ENCODE measurements at regions not wholly inside any gene's neighbourhood (a gene's known extent, or its start where the extent isn't known, plus 50 kb on each side); places are given as distances from the start of the nearest gene placed in this dataset.

GRCh38 chr4:105061136-105061696 lies 85.5 kb upstream of the TET2 start (continued):
- TF ChIP-seq NKRF (conservative IDR thresholded peaks at IDR 0.05) (no peak), EP300 (IDR thresholded peaks at IDR 0.05; ENCODE audit: borderline replicate concordance in 1 of 2, control insufficient read depth in 1 of 2, low read depth in 2 of 2, low read length in 2 of 2) (peak in 1 of 2 experiments; percentile 50; a peak in 2 of 4 replicates), MTA2 (IDR thresholded peaks at IDR 0.05; ENCODE audit: low read depth) (no peak), RAD51 (IDR thresholded peaks at IDR 0.05) (no peak), STAT1 (conservative IDR thresholded peaks at IDR 0.05) (no peak), RB1 (IDR thresholded peaks at IDR 0.05; ENCODE audit: borderline replicate concordance) (no peak), NFIC (IDR thresholded peaks at IDR 0.05; ENCODE audit: low read depth, low read length) (0 out of 2 replicates have a peak, but pooled peaks have one; percentile 10), SMC3 (IDR thresholded peaks at IDR 0.05; ENCODE audit: borderline replicate concordance, low read length) (no peak), SREBF1 (IDR thresholded peaks at IDR 0.05; ENCODE audit: low read length) (no peak), RELB (IDR thresholded peaks at IDR 0.05; ENCODE audit: low read depth) (no peak), ZNF217 (IDR thresholded peaks at IDR 0.05) (no peak), JUND (IDR thresholded peaks at IDR 0.05; ENCODE audit: low read depth, low read length) (no peak), SP1 (IDR thresholded peaks at IDR 0.05; ENCODE audit: low read depth, low read length) (no peak), PAX8 (IDR thresholded peaks at IDR 0.05) (no peak), ATF7 (IDR thresholded peaks at IDR 0.05; ENCODE audit: low read depth) (peak; percentile 22; the same call in 1 of the 2 replicates), CHD1 (IDR thresholded peaks at IDR 0.05; ENCODE audit: low read depth, low read length) (no peak), IRF4 (IDR thresholded peaks at IDR 0.05; ENCODE audit: low read depth, low read length) (peak; percentile 23; the same call in 1 of the 2 replicates), GATAD2B (conservative IDR thresholded peaks at IDR 0.05; ENCODE audit: low read depth) (no peak), SMAD5 (IDR thresholded peaks at IDR 0.05; ENCODE audit: low read depth) (no peak), REST (IDR thresholded peaks at IDR 0.05; ENCODE audit: low read depth, low read length) (no peak), POLR2AphosphoS5 (IDR thresholded peaks at IDR 0.05; ENCODE audit: low read length) (no peak), PKNOX1 (IDR thresholded peaks at IDR 0.05) (peak; percentile 69), ZNF384 (IDR thresholded peaks at IDR 0.05; ENCODE audit: borderline replicate concordance, low read depth, low read length) (no peak), YBX1 (IDR thresholded peaks at IDR 0.05) (no peak)

All from GM12878 (cell line).